IMR-90 (cell line): ENCODE measurements at regions not wholly inside any gene's neighbourhood (a gene's known extent, or its start where the extent isn't known, plus 50 kb on each side); places are given as distances from the start of the nearest gene placed in this dataset.

Source experiments
- CEBPB ChIP-seq: IDR thresholded peaks from 2 replicates; pipeline ENCODE4 v1.6.1; 2012; ENCODE audit warnings: low read depth, low read length, improper control_type of control experiment
- POLR2A ChIP-seq: IDR thresholded peaks from 2 replicates; pipeline ENCODE4 v1.6.1; 2012; ENCODE audit warnings: mild to moderate bottlenecking, low read depth, low read length
- RAD21 ChIP-seq: IDR thresholded peaks from 2 replicates; pipeline ENCODE4 v1.6.1; 2012; ENCODE audit warnings: low read length, improper control_type of control experiment
- RCOR1 ChIP-seq: IDR thresholded peaks from 2 replicates; pipeline ENCODE4 v1.6.1; 2012; ENCODE audit warnings: mild to moderate bottlenecking, low read length, improper control_type of control experiment; ENCODE audit not compliant: insufficient replicate concordance
- TF ChIP-seq, protein P1 (sequence below): conservative IDR thresholded peaks from 2 replicates; pipeline ENCODE4 v1.5.1; 2012; ENCODE audit warnings: mild to moderate bottlenecking, low read depth, low read length, improper control_type of control experiment
- TF ChIP-seq, protein P2 (sequence below): fragments of 150-350 bp; IDR thresholded peaks from 2 replicates; pipeline ENCODE4 v1.6.1; 2017; ENCODE audit warnings: mild to moderate bottlenecking, antibody characterized with exemption, low read length, low read depth

DNA sequence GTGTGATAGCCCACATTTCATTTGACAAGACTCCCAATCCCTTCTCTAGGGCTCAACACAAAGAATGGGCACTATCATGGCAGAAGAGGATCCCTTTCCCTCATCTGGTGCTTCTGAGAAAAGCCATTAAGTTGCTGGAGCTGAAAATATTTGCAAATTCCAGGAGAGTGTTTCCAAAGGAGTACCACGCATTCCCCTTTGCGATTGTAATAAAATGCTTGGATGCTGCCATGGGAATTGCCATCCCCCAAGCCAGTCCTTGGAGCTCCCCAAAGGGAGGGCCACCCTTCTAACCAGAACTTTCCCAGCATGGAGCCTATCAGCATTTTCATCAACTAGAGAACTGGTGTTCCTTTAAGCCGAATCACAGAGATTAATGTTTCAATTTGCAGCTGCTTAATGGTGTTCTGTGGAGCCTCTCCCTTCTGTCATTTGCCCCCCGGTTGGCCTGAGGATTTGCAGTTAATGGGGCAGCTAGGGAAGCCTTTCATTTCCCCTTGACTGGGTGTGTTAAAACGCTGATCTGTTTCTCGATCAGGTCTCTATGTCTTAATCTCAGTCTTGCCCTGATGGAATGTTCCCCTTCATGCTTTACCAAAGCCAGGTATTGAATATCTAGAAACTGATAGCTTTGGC is 133.0 kb downstream of the ENC1 start:
- TF ChIP-seq RAD21, result no peak
- TF ChIP-seq, protein P1, sequence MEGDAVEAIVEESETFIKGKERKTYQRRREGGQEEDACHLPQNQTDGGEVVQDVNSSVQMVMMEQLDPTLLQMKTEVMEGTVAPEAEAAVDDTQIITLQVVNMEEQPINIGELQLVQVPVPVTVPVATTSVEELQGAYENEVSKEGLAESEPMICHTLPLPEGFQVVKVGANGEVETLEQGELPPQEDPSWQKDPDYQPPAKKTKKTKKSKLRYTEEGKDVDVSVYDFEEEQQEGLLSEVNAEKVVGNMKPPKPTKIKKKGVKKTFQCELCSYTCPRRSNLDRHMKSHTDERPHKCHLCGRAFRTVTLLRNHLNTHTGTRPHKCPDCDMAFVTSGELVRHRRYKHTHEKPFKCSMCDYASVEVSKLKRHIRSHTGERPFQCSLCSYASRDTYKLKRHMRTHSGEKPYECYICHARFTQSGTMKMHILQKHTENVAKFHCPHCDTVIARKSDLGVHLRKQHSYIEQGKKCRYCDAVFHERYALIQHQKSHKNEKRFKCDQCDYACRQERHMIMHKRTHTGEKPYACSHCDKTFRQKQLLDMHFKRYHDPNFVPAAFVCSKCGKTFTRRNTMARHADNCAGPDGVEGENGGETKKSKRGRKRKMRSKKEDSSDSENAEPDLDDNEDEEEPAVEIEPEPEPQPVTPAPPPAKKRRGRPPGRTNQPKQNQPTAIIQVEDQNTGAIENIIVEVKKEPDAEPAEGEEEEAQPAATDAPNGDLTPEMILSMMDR, result no peak
- no peak for TF ChIP-seq RCOR1
- TF ChIP-seq CEBPB, result no peak
- no peak for TF ChIP-seq POLR2A
- TF ChIP-seq, protein P2, sequence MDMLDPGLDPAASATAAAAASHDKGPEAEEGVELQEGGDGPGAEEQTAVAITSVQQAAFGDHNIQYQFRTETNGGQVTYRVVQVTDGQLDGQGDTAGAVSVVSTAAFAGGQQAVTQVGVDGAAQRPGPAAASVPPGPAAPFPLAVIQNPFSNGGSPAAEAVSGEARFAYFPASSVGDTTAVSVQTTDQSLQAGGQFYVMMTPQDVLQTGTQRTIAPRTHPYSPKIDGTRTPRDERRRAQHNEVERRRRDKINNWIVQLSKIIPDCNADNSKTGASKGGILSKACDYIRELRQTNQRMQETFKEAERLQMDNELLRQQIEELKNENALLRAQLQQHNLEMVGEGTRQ, result no peak
